DND-41 (cell line): ENCODE measurements at regions not wholly inside any gene's neighbourhood (a gene's known extent, or its start where the extent isn't known, plus 50 kb on each side); places are given as distances from the start of the nearest gene placed in this dataset.

Source experiments
- ATAC-seq: fragments of 200-7000 bp; cut with Tn5 transposase; 3 replicates; pipeline ENCODE4 v1.9.1; 2021; ENCODE audit warnings: low read depth; ENCODE audit not compliant: insufficient read depth
- DNase-seq: peaks from one replicate; pipeline ENCODE4 v3.0.0-alpha.2; 2020
- H2AFZ ChIP-seq: 2 replicates; pipeline ENCODE4 v1.6.0; 2012; ENCODE audit warnings: low read depth, low read length
- H3K27ac ChIP-seq: 2 replicates; pipeline ENCODE4 v1.5.1; 2012; ENCODE audit warnings: low read length, inconsistent platforms
- H3K27me3 ChIP-seq: fragments of 200-600 bp; sonication (generic); 2 replicates; pipeline ENCODE4 v1.6.0; 2012; ENCODE audit warnings: low read length, mild to moderate bottlenecking, inconsistent platforms; ENCODE audit not compliant: insufficient read depth, poor library complexity
- H3K36me3 ChIP-seq: 2 replicates; pipeline ENCODE4 v1.5.1; 2012; ENCODE audit warnings: low read length, inconsistent platforms; ENCODE audit not compliant: insufficient read depth
- H3K4me1 ChIP-seq: 2 replicates; pipeline ENCODE4 v1.5.1; 2012; ENCODE audit warnings: mild to moderate bottlenecking, low read length; ENCODE audit not compliant: insufficient read depth
- H3K4me2 ChIP-seq: 2 replicates; pipeline ENCODE4 v1.6.0; 2012; ENCODE audit warnings: mild to moderate bottlenecking, moderate library complexity, low read length, inconsistent platforms; ENCODE audit not compliant: insufficient read depth
- H3K4me3 ChIP-seq, 2 experiments: fragments of 200-600 bp in 1 of 2; shearing (Covaris generic) in 1 of 2; 2 replicates each; pipeline ENCODE4 v1.5.1; 2012 to 2016; ENCODE audit warnings: inconsistent platforms in 2 of 2, low read length in 2 of 2, mild to moderate bottlenecking in 2 of 2, low read depth in 1 of 2, moderate library complexity in 1 of 2
- H3K79me2 ChIP-seq: 2 replicates; pipeline ENCODE4 v1.6.0; 2012; ENCODE audit warnings: low read length, inconsistent platforms; ENCODE audit not compliant: insufficient read depth
- H3K9ac ChIP-seq: 2 replicates; pipeline ENCODE4 v1.6.0; 2012; ENCODE audit warnings: low read depth, mild to moderate bottlenecking, inconsistent platforms, low read length, moderate library complexity
- H3K9me3 ChIP-seq: 2 replicates; pipeline ENCODE4 v1.5.1; 2012; ENCODE audit warnings: low read length, moderate library complexity, mild to moderate bottlenecking, inconsistent platforms; ENCODE audit not compliant: insufficient read depth, severe bottlenecking
- H4K20me1 ChIP-seq: 2 replicates; pipeline ENCODE4 v1.6.0; 2012; ENCODE audit warnings: low read length; ENCODE audit not compliant: insufficient read depth
- EZH2 ChIP-seq: IDR thresholded peaks from 3 replicates; pipeline ENCODE4 v1.6.1; 2012; ENCODE audit warnings: borderline replicate concordance, low read depth, mild to moderate bottlenecking, moderate library complexity, low read length, inconsistent platforms; ENCODE audit not compliant: severe bottlenecking
- TF ChIP-seq, protein P1 (sequence below): IDR thresholded peaks from 2 replicates; pipeline ENCODE4 v1.5.1; 2012; ENCODE audit warnings: borderline replicate concordance, low read length, moderate library complexity, mild to moderate bottlenecking; ENCODE audit not compliant: poor library complexity, severe bottlenecking; ENCODE audit errors: extremely low read depth

DNA sequence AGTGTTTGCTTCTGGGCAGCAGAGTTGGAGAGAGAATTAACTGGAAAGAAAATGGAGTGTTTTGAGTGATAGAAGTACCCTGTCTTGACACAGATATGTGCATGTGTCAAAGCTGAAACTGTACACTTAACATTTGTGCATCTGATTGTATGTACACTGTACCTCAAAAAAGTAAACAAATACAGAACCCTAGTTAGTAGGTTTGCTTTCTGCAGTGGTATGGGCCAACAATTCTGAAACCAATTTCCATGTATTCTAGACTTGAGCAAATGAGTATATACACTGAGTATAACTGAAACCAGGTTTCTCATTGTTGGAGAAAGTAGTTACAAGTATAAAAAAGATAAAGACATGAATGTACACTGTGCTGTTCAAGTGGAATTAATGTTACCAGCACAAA, 52.4 kb downstream of the ELAPOR2 start:
- H2AFZ ChIP-seq = no peak overlapping the region
- no peaks in the 10 kb centered on the region for H3K27me3 ChIP-seq
- no peaks in the 10 kb centered on the region for H3K36me3 ChIP-seq
- no peak for DNase-seq
- no peaks in the 10 kb centered on the region for H3K79me2 ChIP-seq
- no peak overlapping the region for H3K27ac ChIP-seq
- H4K20me1 ChIP-seq = no peaks in the 10 kb centered on the region
- H3K4me1 ChIP-seq = no peaks in the 10 kb centered on the region
- ATAC-seq = no peak
- H3K9ac ChIP-seq = no peak overlapping the region
- H3K9me3 ChIP-seq = no peaks in the 10 kb centered on the region
- H3K4me2 ChIP-seq = no peak overlapping the region
- no peak for TF ChIP-seq EZH2
- TF ChIP-seq, protein P1, sequence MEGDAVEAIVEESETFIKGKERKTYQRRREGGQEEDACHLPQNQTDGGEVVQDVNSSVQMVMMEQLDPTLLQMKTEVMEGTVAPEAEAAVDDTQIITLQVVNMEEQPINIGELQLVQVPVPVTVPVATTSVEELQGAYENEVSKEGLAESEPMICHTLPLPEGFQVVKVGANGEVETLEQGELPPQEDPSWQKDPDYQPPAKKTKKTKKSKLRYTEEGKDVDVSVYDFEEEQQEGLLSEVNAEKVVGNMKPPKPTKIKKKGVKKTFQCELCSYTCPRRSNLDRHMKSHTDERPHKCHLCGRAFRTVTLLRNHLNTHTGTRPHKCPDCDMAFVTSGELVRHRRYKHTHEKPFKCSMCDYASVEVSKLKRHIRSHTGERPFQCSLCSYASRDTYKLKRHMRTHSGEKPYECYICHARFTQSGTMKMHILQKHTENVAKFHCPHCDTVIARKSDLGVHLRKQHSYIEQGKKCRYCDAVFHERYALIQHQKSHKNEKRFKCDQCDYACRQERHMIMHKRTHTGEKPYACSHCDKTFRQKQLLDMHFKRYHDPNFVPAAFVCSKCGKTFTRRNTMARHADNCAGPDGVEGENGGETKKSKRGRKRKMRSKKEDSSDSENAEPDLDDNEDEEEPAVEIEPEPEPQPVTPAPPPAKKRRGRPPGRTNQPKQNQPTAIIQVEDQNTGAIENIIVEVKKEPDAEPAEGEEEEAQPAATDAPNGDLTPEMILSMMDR = no peak
- no peak overlapping the region for H3K4me3 ChIP-seq

DNA sequence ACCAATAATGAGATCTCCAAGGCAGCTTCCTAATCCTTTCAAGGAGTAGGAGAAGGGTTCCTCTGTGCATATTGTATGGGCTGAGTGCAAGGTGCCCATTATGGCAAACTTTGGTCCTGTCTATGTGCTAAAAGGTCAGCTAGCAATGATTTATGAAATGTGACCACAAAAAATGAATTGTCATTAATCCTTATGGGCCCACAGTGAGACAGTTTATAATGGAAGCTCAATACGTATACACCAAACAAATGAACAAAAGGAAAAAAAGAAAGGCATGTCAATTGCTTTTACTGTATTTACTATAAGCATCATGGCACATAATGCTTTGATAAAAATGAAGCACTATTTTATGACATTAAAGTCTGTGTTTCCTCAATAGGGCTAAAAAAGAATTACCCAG, 54.5 kb downstream of the ELAPOR2 start:
- no peak overlapping the region for H3K4me2 ChIP-seq

DNA sequence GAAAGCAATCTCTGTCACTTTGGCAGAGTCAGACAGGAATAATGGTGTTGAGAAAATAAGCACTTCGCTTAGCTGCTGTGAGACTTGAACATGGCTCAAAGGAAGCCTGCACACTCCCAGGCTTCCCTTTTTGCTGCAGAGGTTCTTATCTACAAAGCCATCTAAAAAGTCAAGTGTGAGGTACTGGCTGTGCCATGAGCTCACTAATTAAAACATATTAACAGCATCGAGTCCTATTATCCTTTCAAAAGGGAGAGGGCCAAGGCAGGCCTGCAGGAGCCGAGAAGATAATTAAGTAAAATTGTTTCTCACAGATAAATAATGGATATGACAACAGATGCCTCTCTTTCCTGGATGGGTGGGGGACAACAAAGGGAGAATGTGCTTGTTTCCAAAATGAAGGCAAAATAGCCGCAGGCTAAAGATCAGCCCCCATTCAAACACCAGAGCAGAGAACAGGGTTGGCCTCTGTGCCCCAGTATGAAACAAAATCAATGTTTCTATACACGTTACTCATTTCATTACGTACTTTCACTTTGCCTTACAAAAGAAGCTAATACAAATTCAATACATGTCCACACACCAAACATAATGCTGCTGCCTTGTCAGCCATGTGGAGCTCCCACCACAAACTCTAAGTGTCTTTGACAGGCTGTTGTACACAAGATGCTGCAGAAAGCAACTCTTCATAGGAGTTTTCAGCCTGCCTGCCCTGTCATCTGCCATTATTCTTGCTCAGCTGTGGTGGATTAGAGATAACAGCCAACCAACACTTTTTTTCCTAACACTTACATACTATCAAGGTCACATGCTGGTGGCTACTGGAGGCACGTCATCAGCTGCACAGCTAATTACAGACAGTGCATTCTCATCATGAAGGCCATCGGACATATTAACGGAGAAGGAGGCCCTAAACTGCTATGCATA, 55.3 kb downstream of the ELAPOR2 start:
- Histone ChIP-seq H3K4me1 (no peaks in the 10 kb centered on the region), H3K4me3 (no peak overlapping the region), H2AFZ (no peak overlapping the region), H4K20me1 (no peaks in the 10 kb centered on the region), H3K9ac (no peak overlapping the region), H3K4me2 (no peak overlapping the region), H3K27me3 (no peaks in the 10 kb centered on the region), H3K9me3 (no peaks in the 10 kb centered on the region), H3K27ac (no peak overlapping the region), H3K36me3 (no peaks in the 10 kb centered on the region), H3K79me2 (no peaks in the 10 kb centered on the region)
- DNase-seq = no peak
- TF ChIP-seq EZH2 = no peak
- TF ChIP-seq, protein P1 = no peak
- ATAC-seq = no peak

More for the DNA sequence above, 54.5 kb downstream of the ELAPOR2 start:
- Histone ChIP-seq H3K27ac (no peak overlapping the region), H3K27me3 (no peaks in the 10 kb centered on the region), H3K79me2 (no peaks in the 10 kb centered on the region), H4K20me1 (no peaks in the 10 kb centered on the region), H3K4me1 (no peaks in the 10 kb centered on the region), H3K4me3 (no peak overlapping the region), H3K36me3 (no peaks in the 10 kb centered on the region), H2AFZ (no peak overlapping the region), H3K9me3 (no peaks in the 10 kb centered on the region), H3K9ac (no peak overlapping the region)
- DNase-seq (no peak), ATAC-seq (no peak)
- TF ChIP-seq, protein P1 = no peak
- no peak for TF ChIP-seq EZH2
